GM12878 (cell line): ENCODE measurements at regions not wholly inside any gene's neighbourhood (a gene's known extent, or its start where the extent isn't known, plus 50 kb on each side); places are given as distances from the start of the nearest gene placed in this dataset.

Source experiments
- ATAC-seq: fragments of 200-7000 bp; cut with Tn5 transposase; 3 replicates; pipeline ENCODE4 v1.9.1; 2020; ENCODE audit warnings: mild to moderate bottlenecking, moderate library complexity
- BruUV-seq: library from RNA; stranded (reverse); fragments of 400-500 nt; replicated peaks from 2 replicates; lab custom pipeline; 2021; lab: Mats Ljungman, UMichigan
- CTCF ChIA-PET: fragments of 300-600 bp; sonication (Branson Sonifier 250); formaldehyde crosslinking; extraction: SDS; loops from one replicate; lab custom pipeline; 2021; ENCODE audit warnings: inconsistent platforms; lab: Yijun Ruan, JAX
- POLR2A ChIA-PET: fragments of 350-600 bp; formaldehyde crosslinking; extraction: SDS; loops from one replicate; lab custom pipeline; 2021; ENCODE audit warnings: inconsistent platforms; lab: Charles Lee
- RAD21 ChIA-PET: fragments of 300-600 bp; sonication (Branson Sonifier 250); formaldehyde crosslinking; loops from one replicate; lab custom pipeline; 2023; ENCODE audit warnings: antibody characterized with exemption; ENCODE audit not compliant: unreplicated experiment; lab: Charles Lee
- SMC1A ChIA-PET: fragments of 300-600 bp; sonication (Branson Sonifier 250); formaldehyde crosslinking; loops from one replicate; lab custom pipeline; 2023; ENCODE audit not compliant: unreplicated experiment, uncharacterized antibody; lab: Charles Lee
- DNase-seq: peaks from one replicate; pipeline ENCODE4 v3.0.0-alpha.2; 2011; ENCODE audit warnings: low read depth, low spot score
- FAIRE-seq: peaks from 3 replicates; lab custom pipeline; 2011; peaks lifted over from hg19 to GRCh38; lab: Jason Lieb, UNC
- H2AFZ ChIP-seq: 2 replicates; pipeline ENCODE4 v1.6.0; 2011; ENCODE audit warnings: low read depth, low read length, control low read depth; ENCODE audit not compliant: control insufficient read depth
- H3K27ac ChIP-seq: 2 replicates; pipeline ENCODE4 v1.5.1; 2011; ENCODE audit warnings: control low read depth; ENCODE audit not compliant: control insufficient read depth, insufficient read depth
- H3K27me3 ChIP-seq, 2 experiments: replicated peaks in 1 of 2; 2 replicates each; pipeline versions ENCODE4 v1.6.0 to v1.6.1; 2011; ENCODE audit warnings: low read length in 1 of 2; ENCODE audit not compliant: control insufficient read depth in 2 of 2, insufficient read depth in 2 of 2
- H3K36me3 ChIP-seq, 2 experiments: 2 replicates each; pipeline ENCODE4 v1.5.1; 2011; ENCODE audit warnings: low read length in 1 of 2; ENCODE audit not compliant: control insufficient read depth in 2 of 2, insufficient read depth in 2 of 2
- H3K4me1 ChIP-seq: 2 replicates; pipeline ENCODE4 v1.6.1; 2011; ENCODE audit warnings: mild to moderate bottlenecking, low read length, moderate library complexity, mixed read lengths; ENCODE audit not compliant: control insufficient read depth, insufficient read depth
- H3K4me2 ChIP-seq: 2 replicates; pipeline ENCODE4 v1.6.0; 2011; ENCODE audit warnings: control low read depth; ENCODE audit not compliant: control insufficient read depth, insufficient read depth
- H3K4me3 ChIP-seq: fragments of 200-600 bp; sonication (generic); 2 replicates; pipeline ENCODE4 v1.5.1; 2016
- H3K79me2 ChIP-seq: 2 replicates; pipeline ENCODE4 v1.6.0; 2011; ENCODE audit warnings: low read length; ENCODE audit not compliant: control insufficient read depth, insufficient read depth
- H3K9ac ChIP-seq: 2 replicates; pipeline ENCODE4 v1.8.0; 2011; ENCODE audit warnings: low read length, control low read depth, mixed read lengths; ENCODE audit not compliant: control insufficient read depth, insufficient read depth
- H3K9me3 ChIP-seq: replicated peaks from 3 replicates; pipeline ENCODE4 v1.5.1; 2011; ENCODE audit warnings: mild to moderate bottlenecking, low read length; ENCODE audit not compliant: control insufficient read depth, insufficient read depth
- H4K20me1 ChIP-seq: 2 replicates; pipeline ENCODE4 v1.6.0; 2011; ENCODE audit not compliant: control insufficient read depth, insufficient read depth
- EED ChIP-seq: sonication (generic); IDR thresholded peaks from 2 replicates; pipeline ENCODE4 v1.6.1; 2016; ENCODE audit warnings: antibody characterized with exemption, low read depth
- EP300 ChIP-seq, 2 experiments: fragments of 150-350 bp in 1 of 2; IDR thresholded peaks; 2 replicates each; pipeline ENCODE4 v1.6.1; 2011 to 2012; ENCODE audit warnings: low read depth in 2 of 2, low read length in 2 of 2, borderline replicate concordance in 1 of 2, improper control_type of control experiment in 1 of 2, inconsistent platforms in 1 of 2; ENCODE audit not compliant: control insufficient read depth in 1 of 2
- NR2F1 ChIP-seq: fragments of 450-650 bp; conservative IDR thresholded peaks from 2 replicates; pipeline ENCODE4 v1.6.1; 2017; ENCODE audit warnings: mild to moderate bottlenecking
- PBX3 ChIP-seq: IDR thresholded peaks from 2 replicates; pipeline ENCODE4 v1.6.1; 2011; ENCODE audit warnings: mild to moderate bottlenecking, low read depth, low read length, moderate library complexity; ENCODE audit not compliant: insufficient replicate concordance
- PML ChIP-seq: IDR thresholded peaks from 2 replicates; pipeline ENCODE4 v1.6.1; 2012; ENCODE audit warnings: low read length, inconsistent platforms
- ZBED1 ChIP-seq: IDR thresholded peaks from 2 replicates; pipeline ENCODE4 v1.6.1; 2016; ENCODE audit warnings: borderline replicate concordance
- whole genome bisulfite sequencing: methylation state at CpG from one replicate; pipeline ENCODE4 v1.1.6; 2016; ENCODE audit warnings: low lambda C conversion rate; ENCODE audit not compliant: insufficient replicate concordance, insufficient coverage; ENCODE audit errors: missing lambda C conversion rate; 5-methylcytosine and 5-hydroxymethylcytosine counted together
- in situ Hi-C: fragments of 300-500 bp; cut with MboI; formaldehyde crosslinking; loops from 9 replicates; pipeline ENCODE4 v1.14.3; 2018; ENCODE audit warnings: mixed read lengths
- intact Hi-C: fragments of 100-400 bp; cut with micrococcal nuclease; formaldehyde crosslinking; loops from one replicate; pipeline ENCODE4 v1.14.2; 2022; ENCODE audit not compliant: unreplicated experiment

GRCh38 chr1:48055876-48056764, 58.9 kb upstream of the TRABD2B start:
- Histone ChIP-seq H3K36me3 (no peaks in the 10 kb centered on the region), H4K20me1 (no peaks in the 10 kb centered on the region), H3K79me2 (no peaks in the 10 kb centered on the region), H3K27me3 (0 out of 4 replicates have a peak, but pooled peaks cover 0 to 1% of the 10 kb centered on the region in 2 experiments), H3K4me2 (no peak overlapping the region), H3K4me1 (no peaks in the 10 kb centered on the region), H2AFZ (no peak overlapping the region), H3K9me3 (no peaks in the 10 kb centered on the region), H3K27ac (no peak overlapping the region), H3K9ac (no peak overlapping the region), H3K4me3 (no peak overlapping the region)
- no peak for TF ChIP-seq NR2F1
- TF ChIP-seq EED, result no peak
- no peak for TF ChIP-seq PBX3
- no peak for TF ChIP-seq PML
- TF ChIP-seq EP300 (IDR thresholded peaks at IDR 0.05; ENCODE audit: borderline replicate concordance in 1 of 2, control insufficient read depth in 1 of 2, low read depth in 2 of 2, low read length in 2 of 2), result no peak
- no peak for TF ChIP-seq ZBED1
- 19% methylated on average over 8 of the region's 9 CpGs for WGBS
- ATAC-seq (no peak), FAIRE-seq (no peak), DNase-seq (no peak)
- ChIA-PET RAD21 (no interaction called here), CTCF (no interaction called here), SMC1A (no interaction called here), POLR2A (no interaction called here)
- intact Hi-C loops (no loop called here), in situ Hi-C loops (no loop called here)
- no TSS peak for BruUV-seq
